ENCODE measurements at regions not wholly inside any gene's neighbourhood (a gene's known extent, or its start where the extent isn't known, plus 50 kb on each side); places are given as distances from the start of the nearest gene placed in this dataset.

- DNase-seq (ENCODE audit: low read depth): no peak
Observed at GRCh38 chr16:73683804-73684203, 612.8 kb upstream of the PSMD7 start.

DNA sequence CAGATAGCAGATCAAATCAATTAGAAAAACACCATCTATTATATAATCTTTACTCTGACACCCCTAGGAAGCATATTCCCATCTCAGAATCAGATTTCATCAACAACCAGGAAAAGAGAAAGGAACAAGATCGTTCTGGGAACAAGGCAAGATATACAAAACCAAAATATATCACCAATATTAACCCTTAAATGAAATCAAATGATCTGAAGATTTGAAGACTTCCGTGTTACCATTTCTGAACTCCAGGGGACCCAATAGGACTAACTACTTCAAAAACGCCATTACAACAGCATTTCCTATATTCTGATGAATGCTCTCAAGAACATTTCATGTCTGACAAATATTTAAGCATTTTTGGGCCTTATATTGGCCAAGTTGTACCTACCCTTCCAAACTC lies 624.2 kb upstream of the ZFHX3 start:
- DNase-seq (ENCODE audit: low read depth): no peak

GRCh38 chr16:73670836-73671820 lies 623.2 kb upstream of the ZFHX3 start:
- DNase-seq (ENCODE audit: low read depth): no peak

GRCh38 chr16:73669535-73670274 lies 621.8 kb upstream of the ZFHX3 start:
- DNase-seq (ENCODE audit: low read depth): no peak

GRCh38 chr16:73663720-73664119 lies 615.8 kb upstream of the ZFHX3 start:
- DNase-seq (ENCODE audit: low read depth): no peak

GRCh38 chr16:73636196-73636595 lies 588.3 kb upstream of the ZFHX3 start:
- DNase-seq (ENCODE audit: low read depth): no peak

GRCh38 chr16:73629011-73629410 lies 581.1 kb upstream of the ZFHX3 start:
- DNase-seq (ENCODE audit: low read depth): no peak

- DNase-seq (ENCODE audit: low read depth): no peak
Observed at GRCh38 chr16:73617738-73618137, 569.8 kb upstream of the ZFHX3 start.

DNA sequence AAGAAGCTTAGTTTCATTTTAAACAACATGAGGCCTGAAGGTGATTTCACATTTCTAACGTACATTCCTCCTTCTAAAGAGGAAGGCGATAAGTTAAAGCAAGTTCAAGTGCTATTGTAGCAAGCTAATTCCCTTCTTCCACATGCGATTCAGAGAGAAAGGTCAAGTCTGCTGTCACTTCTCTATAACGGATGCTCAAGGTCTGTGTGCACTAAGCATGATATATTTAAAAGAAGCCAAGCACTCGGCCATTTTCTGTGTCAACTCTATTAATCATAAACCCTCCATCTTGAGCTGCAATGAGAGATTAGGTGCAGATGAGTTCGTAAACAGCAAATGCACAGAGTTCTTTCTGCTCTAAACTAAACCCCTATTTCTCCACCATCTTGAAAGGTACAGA lies 568.8 kb upstream of the ZFHX3 start:
- no peak for DNase-seq (ENCODE audit: low read depth)

- DNase-seq (ENCODE audit: low read depth): no peak
Observed at GRCh38 chr16:73616166-73616753, 568.3 kb upstream of the ZFHX3 start.

DNA sequence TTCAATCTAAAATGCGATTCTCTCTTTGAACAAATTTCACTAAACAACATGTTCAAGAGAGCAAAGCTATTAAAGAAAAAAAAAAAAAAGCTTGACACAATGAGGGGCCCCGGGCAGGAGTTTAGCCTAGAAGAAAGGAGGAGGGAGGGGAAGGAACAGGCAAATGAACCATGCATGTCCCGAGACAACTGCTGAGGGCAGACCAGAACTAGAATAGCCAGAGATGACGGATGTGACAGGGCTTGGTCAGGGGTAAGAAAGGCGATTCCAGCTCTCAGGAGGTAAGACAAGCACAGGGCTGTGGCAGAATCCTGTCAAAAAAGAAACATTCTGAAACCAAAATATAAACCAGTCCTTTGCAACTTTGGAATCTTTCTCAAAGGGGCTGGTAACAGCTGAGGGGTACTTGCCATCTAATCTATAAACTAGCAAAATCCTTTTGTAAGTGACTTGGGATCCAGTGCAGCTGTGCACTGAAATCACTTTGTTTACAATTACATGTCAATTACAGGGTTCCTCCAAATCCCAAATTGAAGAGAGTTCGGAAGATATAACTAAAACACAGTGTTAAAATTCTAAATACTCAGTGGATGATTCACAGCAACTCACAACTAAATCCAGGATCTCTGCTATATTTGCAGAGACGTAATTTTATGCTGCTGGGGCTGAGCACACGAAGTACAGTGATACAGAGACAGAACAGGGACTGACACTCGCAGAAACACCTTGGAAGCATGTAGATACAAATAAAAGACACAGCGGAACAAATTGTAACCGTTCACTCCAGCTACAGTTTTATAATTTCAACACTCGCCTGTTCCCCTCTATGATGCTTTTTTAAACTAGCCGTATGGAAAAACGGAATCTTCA lies 567.4 kb upstream of the ZFHX3 start:
- DNase-seq (ENCODE audit: low read depth): no peak

GRCh38 chr16:73614131-73614530 lies 566.2 kb upstream of the ZFHX3 start:
- no peak for DNase-seq (ENCODE audit: low read depth)

- DNase-seq (ENCODE audit: low read depth): no peak
Observed at GRCh38 chr16:73610605-73611156, 562.8 kb upstream of the ZFHX3 start.

DNA sequence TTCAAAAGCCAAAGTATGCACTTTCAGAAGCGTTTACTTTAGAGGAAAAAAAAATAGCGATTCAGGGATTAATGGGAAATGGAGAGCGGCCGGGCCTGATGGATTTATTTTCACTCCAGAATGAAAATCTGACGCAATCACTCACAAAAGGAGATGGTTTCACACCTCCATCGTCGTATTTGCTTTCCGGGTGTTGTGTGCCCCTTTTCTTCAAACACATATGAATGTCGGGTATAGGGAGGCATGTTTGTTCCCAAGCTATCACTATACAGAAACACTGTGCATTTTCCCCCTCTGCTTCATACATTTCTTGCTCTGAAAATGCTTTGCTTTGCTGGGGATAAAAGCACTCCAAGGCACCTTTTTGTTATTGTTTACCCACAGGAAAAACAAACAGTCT lies 562.2 kb upstream of the ZFHX3 start:
- DNase-seq (ENCODE audit: low read depth): no peak

DNA sequence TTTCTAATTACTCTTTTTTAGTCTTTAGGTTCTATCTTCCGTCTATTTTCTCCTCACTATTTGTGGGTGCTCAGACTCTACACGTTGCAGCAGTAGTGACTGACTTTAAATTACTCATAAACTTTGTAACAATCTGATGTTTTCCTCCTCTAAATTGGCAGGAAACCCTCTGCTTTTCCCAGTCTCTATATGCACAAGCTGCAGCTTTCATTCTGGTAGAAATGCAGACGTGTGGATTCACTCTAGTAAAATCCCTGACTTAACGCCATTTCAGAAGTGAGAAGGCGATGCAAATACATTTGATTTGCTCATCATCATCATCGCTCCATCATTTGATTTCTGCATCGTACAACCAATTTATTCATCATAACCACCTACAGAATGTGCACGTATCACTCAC lies 561.0 kb upstream of the ZFHX3 start:
- DNase-seq (ENCODE audit: low read depth): no peak

- DNase-seq (ENCODE audit: low read depth): no peak
Observed at GRCh38 chr16:73605309-73605708, 557.4 kb upstream of the ZFHX3 start.

GRCh38 chr16:73601911-73602310 lies 554.0 kb upstream of the ZFHX3 start:
- no peak for DNase-seq (ENCODE audit: low read depth)

GRCh38 chr16:73599870-73600269 lies 551.9 kb upstream of the ZFHX3 start:
- DNase-seq (ENCODE audit: low read depth): no peak

GRCh38 chr16:73599351-73599750 lies 551.4 kb upstream of the ZFHX3 start:
- DNase-seq (ENCODE audit: low read depth): no peak

GRCh38 chr16:73584157-73584556 lies 536.2 kb upstream of the ZFHX3 start:
- DNase-seq (ENCODE audit: low read depth): no peak

DNA sequence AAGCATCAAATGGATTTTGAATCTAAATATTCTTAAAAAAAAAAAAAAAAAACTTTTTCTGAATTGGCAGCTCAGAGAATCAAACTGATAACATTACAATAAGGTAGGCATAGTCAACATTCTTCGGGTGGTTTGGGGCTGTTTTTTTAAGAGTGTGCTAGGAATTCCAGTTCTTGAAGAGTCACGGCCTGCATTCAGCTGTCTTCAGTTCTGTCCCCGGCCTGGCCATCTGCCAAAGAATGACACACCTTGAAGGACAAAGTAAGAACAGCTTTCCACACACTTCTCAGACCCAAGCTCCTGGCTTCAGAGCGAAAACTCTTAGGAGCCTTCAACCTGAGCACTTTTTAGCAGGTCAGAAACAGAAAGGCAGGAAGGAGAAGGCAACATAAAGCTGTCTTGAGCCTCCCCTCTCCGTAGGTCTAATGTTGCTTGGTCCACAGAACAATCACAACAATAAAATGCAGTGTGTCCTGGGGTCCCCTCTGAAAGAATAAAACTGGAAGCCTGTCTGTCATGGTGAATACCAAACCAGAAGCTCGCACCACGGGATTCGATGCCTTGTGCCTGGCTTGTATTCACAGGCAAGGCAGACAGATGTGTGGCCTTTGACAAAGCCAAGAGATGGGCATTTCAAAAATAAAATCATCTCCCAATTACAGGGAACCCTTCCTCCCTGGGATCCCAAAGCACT lies 524.4 kb upstream of the ZFHX3 start:
- DNase-seq (ENCODE audit: low read depth): no peak

Data from HS-5 (cell line).